A673 (cell line): ENCODE measurements at regions not wholly inside any gene's neighbourhood (a gene's known extent, or its start where the extent isn't known, plus 50 kb on each side); places are given as distances from the start of the nearest gene placed in this dataset.

ENCODE experiments used
- BruUV-seq: library from RNA; stranded (reverse); fragments of 400-500 nt; replicated peaks from 2 replicates; lab custom pipeline; 2021; lab: Mats Ljungman, UMichigan
- CTCF ChIA-PET: fragments of 300-600 bp; sonication (Branson Sonifier 250); formaldehyde crosslinking; loops from one replicate; lab custom pipeline; 2022; ENCODE audit warnings: antibody characterized with exemption; lab: Charles Lee
- POLR2A ChIA-PET: fragments of 300-600 bp; sonication (Branson Sonifier 250); formaldehyde crosslinking; loops from one replicate; lab custom pipeline; 2022; ENCODE audit warnings: antibody characterized with exemption; ENCODE audit not compliant: low non-redundant PET; lab: Charles Lee
- DNase-seq: peaks from one replicate; pipeline ENCODE4 v3.0.0-alpha.2; 2015; ENCODE audit warnings: low spot score
- H3K27ac ChIP-seq: fragments of 200-600 bp; sonication (generic); 2 replicates; pipeline ENCODE4 v1.5.1; 2016; ENCODE audit warnings: mixed run types, low read depth, mild to moderate bottlenecking, mixed read lengths, antibody characterized with exemption, low read length; ENCODE audit not compliant: poor library complexity, severe bottlenecking
- H3K27me3 ChIP-seq: fragments of 200-600 bp; sonication (generic); replicated peaks from 2 replicates; pipeline ENCODE4 v1.6.1; 2017; ENCODE audit warnings: mixed run types, low read depth, mild to moderate bottlenecking, mixed read lengths, antibody characterized with exemption, low read length; ENCODE audit not compliant: insufficient read depth, poor library complexity
- H3K36me3 ChIP-seq: fragments of 200-600 bp; sonication (generic); 2 replicates; pipeline ENCODE4 v1.6.1; 2016; ENCODE audit warnings: mixed run types, mild to moderate bottlenecking, mixed read lengths, antibody characterized with exemption, low read length; ENCODE audit not compliant: insufficient read depth, poor library complexity, severe bottlenecking
- H3K4me1 ChIP-seq: fragments of 200-600 bp; sonication (generic); 2 replicates; pipeline ENCODE4 v1.6.1; 2017; ENCODE audit warnings: mixed run types, mild to moderate bottlenecking, mixed read lengths, antibody characterized with exemption, low read length; ENCODE audit not compliant: insufficient read depth, poor library complexity, severe bottlenecking
- H3K4me3 ChIP-seq: fragments of 200-600 bp; sonication (generic); 2 replicates; pipeline ENCODE4 v1.5.1; 2016; ENCODE audit warnings: low read depth, mixed run types, mild to moderate bottlenecking, mixed read lengths, low read length; ENCODE audit not compliant: poor library complexity, severe bottlenecking
- H3K9me3 ChIP-seq: fragments of 200-600 bp; sonication (generic); 2 replicates; pipeline ENCODE4 v1.6.1; 2016; ENCODE audit warnings: mixed run types, low read depth, mild to moderate bottlenecking, mixed read lengths, antibody characterized with exemption, low read length; ENCODE audit not compliant: poor library complexity, severe bottlenecking
- CTCF ChIP-seq: fragments of 300-800, 200-600 bp; sonication (generic); conservative IDR thresholded peaks from 2 replicates; pipeline ENCODE4 v1.5.1; 2017; ENCODE audit warnings: low read depth, mild to moderate bottlenecking, antibody characterized with exemption, low read length, moderate library complexity, mixed read lengths
- EZH2 ChIP-seq: fragments of 200-600 bp; sonication (generic); IDR thresholded peaks from 2 replicates; pipeline ENCODE4 v1.6.1; 2017; ENCODE audit warnings: borderline replicate concordance, low read depth, mild to moderate bottlenecking, mixed read lengths, antibody characterized with exemption, low read length; ENCODE audit not compliant: poor library complexity, severe bottlenecking
- intact Hi-C: fragments of 100-400 bp; cut with micrococcal nuclease; formaldehyde crosslinking; loops from one replicate; pipeline ENCODE4 v1.10.0; 2022; ENCODE audit not compliant: unreplicated experiment

- no TSS peak for BruUV-seq
- H3K9me3 ChIP-seq = no peaks in the 10 kb centered on the region
- H3K4me3 ChIP-seq = no peak overlapping the region
- POLR2A ChIA-PET = no interaction called here
- CTCF ChIA-PET = no interaction called here
- intact Hi-C loops = no loop called here
- DNase-seq = peak; percentile 23
- no peak overlapping the region for H3K27ac ChIP-seq
- no peak for TF ChIP-seq EZH2
- TF ChIP-seq CTCF = no peak
- H3K36me3 ChIP-seq = no peaks in the 10 kb centered on the region
- no peaks in the 10 kb centered on the region for H3K4me1 ChIP-seq
- H3K27me3 ChIP-seq = no peaks in the 10 kb centered on the region
Observed at GRCh38 chr5:89275066-89275855, 392.3 kb upstream of the MEF2C start.

GRCh38 chr5:89273289-89273688 is 390.3 kb upstream of the MEF2C start:
- Histone ChIP-seq H3K36me3 (no peaks in the 10 kb centered on the region), H3K27ac (no peak overlapping the region), H3K4me1 (no peaks in the 10 kb centered on the region), H3K9me3 (no peaks in the 10 kb centered on the region), H3K4me3 (no peak overlapping the region), H3K27me3 (no peaks in the 10 kb centered on the region)
- BruUV-seq = no TSS peak
- ChIA-PET POLR2A (no interaction called here), CTCF (no interaction called here)
- TF ChIP-seq CTCF (no peak), EZH2 (no peak)
- no peak for DNase-seq
- intact Hi-C loops = no loop called here

- TF ChIP-seq CTCF = no peak
- TF ChIP-seq EZH2 = no peak
- H3K36me3 ChIP-seq = no peaks in the 10 kb centered on the region
Observed at GRCh38 chr5:89270901-89271300, 387.9 kb upstream of the MEF2C start.

More at GRCh38 chr5:89270901-89271300, 387.9 kb upstream of the MEF2C start:
- Histone ChIP-seq H3K27me3 (no peaks in the 10 kb centered on the region), H3K27ac (no peak overlapping the region), H3K9me3 (no peaks in the 10 kb centered on the region), H3K4me3 (no peak overlapping the region), H3K4me1 (no peaks in the 10 kb centered on the region)
- intact Hi-C loops = no loop called here
- ChIA-PET CTCF (interaction anchor here (0.7 kb wide), 1 partner anchor 129 kb away, joined by 5 read pairs; no protein-coding TSS in a partner anchor), POLR2A (no interaction called here)
- DNase-seq = no peak
- BruUV-seq = no TSS peak
